WERI-Rb-1 (cell line): ENCODE measurements at regions not wholly inside any gene's neighbourhood (a gene's known extent, or its start where the extent isn't known, plus 50 kb on each side); places are given as distances from the start of the nearest gene placed in this dataset.

Experiments
- DNase-seq: peaks from one replicate; pipeline ENCODE4 v3.0.0-alpha.2; 2020
- H3K27ac ChIP-seq: fragments of 250-450 bp; sonication (Bioruptor Pico); 2 replicates; pipeline ENCODE4 v1.5.1; 2020; ENCODE audit warnings: mild to moderate bottlenecking, moderate library complexity
- H3K27me3 ChIP-seq: fragments of 250-450 bp; sonication (Bioruptor Pico); 2 replicates; pipeline ENCODE4 v1.5.1; 2021; ENCODE audit warnings: mild to moderate bottlenecking, low read depth, moderate library complexity; ENCODE audit not compliant: insufficient read depth, severe bottlenecking
- H3K36me3 ChIP-seq: fragments of 250-450 bp; sonication (Bioruptor Pico); 2 replicates; pipeline ENCODE4 v1.5.1; 2020; ENCODE audit warnings: mild to moderate bottlenecking, moderate library complexity
- H3K4me3 ChIP-seq: 2 replicates; pipeline ENCODE4 v1.5.1; 2011; ENCODE audit warnings: low read depth, mild to moderate bottlenecking, control low read depth, low read length
- H3K9me3 ChIP-seq: fragments of 250-450 bp; sonication (Bioruptor Pico); 2 replicates; pipeline ENCODE4 v1.5.1; 2021; ENCODE audit warnings: mild to moderate bottlenecking, moderate library complexity; ENCODE audit not compliant: severe bottlenecking
- CTCF ChIP-seq: IDR thresholded peaks from 2 replicates; pipeline ENCODE4 v1.5.1; 2011; ENCODE audit warnings: low read depth, mild to moderate bottlenecking, control low read depth, inconsistent platforms, low read length

GRCh38 chr11:96779030-96779429 lies 389.2 kb downstream of the JRKL start:
- no peak overlapping the region for H3K27ac ChIP-seq
- no peak overlapping the region for H3K4me3 ChIP-seq
- no peaks in the 10 kb centered on the region for H3K9me3 ChIP-seq
- TF ChIP-seq CTCF = no peak
- no peaks in the 10 kb centered on the region for H3K36me3 ChIP-seq
- H3K27me3 ChIP-seq = no peaks in the 10 kb centered on the region
- no peak for DNase-seq

GRCh38 chr11:96781082-96781481 lies 391.3 kb downstream of the JRKL start:
- Histone ChIP-seq H3K4me3 (no peak overlapping the region), H3K27me3 (no peaks in the 10 kb centered on the region), H3K9me3 (no peaks in the 10 kb centered on the region), H3K27ac (no peak overlapping the region), H3K36me3 (no peaks in the 10 kb centered on the region)
- DNase-seq = no peak
- no peak for TF ChIP-seq CTCF

- no peaks in the 10 kb centered on the region for H3K9me3 ChIP-seq
- no peak overlapping the region for H3K27ac ChIP-seq
- no peak overlapping the region for H3K4me3 ChIP-seq
- H3K36me3 ChIP-seq = no peaks in the 10 kb centered on the region
- DNase-seq = no peak
- no peak for TF ChIP-seq CTCF
- H3K27me3 ChIP-seq = no peaks in the 10 kb centered on the region
Observed at GRCh38 chr11:96782632-96783031, 392.8 kb downstream of the JRKL start.

GRCh38 chr11:96783311-96783710 lies 393.5 kb downstream of the JRKL start:
- no peak for TF ChIP-seq CTCF
- Histone ChIP-seq H3K9me3 (no peaks in the 10 kb centered on the region), H3K4me3 (no peak overlapping the region), H3K27ac (no peak overlapping the region), H3K36me3 (no peaks in the 10 kb centered on the region), H3K27me3 (no peaks in the 10 kb centered on the region)
- DNase-seq = no peak

- no peak for TF ChIP-seq CTCF
- H3K36me3 ChIP-seq = no peaks in the 10 kb centered on the region
- H3K4me3 ChIP-seq = no peak overlapping the region
- no peaks in the 10 kb centered on the region for H3K9me3 ChIP-seq
- DNase-seq = no peak
- H3K27ac ChIP-seq = no peak overlapping the region
- no peaks in the 10 kb centered on the region for H3K27me3 ChIP-seq
Observed at GRCh38 chr11:96785073-96785472, 395.3 kb downstream of the JRKL start.

GRCh38 chr11:96794152-96794551 lies 404.3 kb downstream of the JRKL start:
- TF ChIP-seq CTCF = peak; percentile 36
- Histone ChIP-seq H3K27ac (no peak overlapping the region), H3K27me3 (no peaks in the 10 kb centered on the region), H3K4me3 (no peak overlapping the region), H3K36me3 (no peaks in the 10 kb centered on the region), H3K9me3 (no peaks in the 10 kb centered on the region)
- DNase-seq = peak; percentile 9
